ENCODE measurements at regions not wholly inside any gene's neighbourhood (a gene's known extent, or its start where the extent isn't known, plus 50 kb on each side); places are given as distances from the start of the nearest gene placed in this dataset.

DNA sequence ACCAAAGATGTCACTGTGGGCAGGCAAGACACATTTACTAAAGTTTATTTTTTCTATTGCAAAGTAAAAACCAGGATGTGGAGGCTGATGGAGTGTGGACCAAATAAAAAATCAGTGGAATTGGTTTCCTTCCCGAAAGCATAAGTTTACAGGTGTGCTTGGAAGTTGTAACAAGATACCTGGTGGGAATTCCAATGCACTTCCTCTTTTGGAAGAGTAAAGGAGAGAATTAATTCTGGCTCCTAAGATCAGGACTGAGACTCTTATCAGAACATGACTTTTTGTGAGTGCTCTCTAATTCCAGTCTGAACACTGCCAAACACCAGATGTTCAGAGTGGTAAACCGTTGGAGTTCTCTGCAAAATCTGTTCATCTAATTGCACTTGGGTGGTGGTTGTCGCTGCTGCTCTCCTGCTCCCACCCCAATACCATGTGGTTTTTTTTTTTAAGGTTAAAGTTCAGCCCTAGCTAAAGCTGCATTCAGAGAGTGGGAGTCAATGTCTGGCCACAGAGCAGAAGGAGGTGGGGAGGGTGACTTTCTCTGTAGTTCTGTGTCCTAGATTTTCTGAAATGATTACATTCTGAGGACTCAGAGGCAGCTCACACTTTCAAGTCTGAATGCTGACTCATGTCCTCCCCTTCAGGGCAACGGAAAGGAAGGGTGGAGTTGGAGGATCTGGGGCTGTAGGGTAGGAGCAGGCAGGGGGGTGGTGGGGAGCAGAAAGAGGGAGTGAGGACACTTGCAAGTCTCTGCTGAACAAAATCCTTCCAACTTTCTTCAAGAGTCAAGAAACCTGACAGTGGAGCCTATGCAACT, 275.8 kb upstream of the PRDM1 start:
- TF ChIP-seq SOX6 (IDR thresholded peaks at IDR 0.05) (no peak), SOX6 (CRISPR knock-in tag; IDR thresholded peaks at IDR 0.05) (no peak), CTCF (CRISPR knock-in tag; IDR thresholded peaks at IDR 0.05) (no peak), ZNF749 (CRISPR knock-in tag; IDR thresholded peaks at IDR 0.05; ENCODE audit: borderline replicate concordance) (no peak), CBX1 (IDR thresholded peaks at IDR 0.05; ENCODE audit: low read depth) (no peak), ZNF770 (CRISPR knock-in tag; IDR thresholded peaks at IDR 0.05) (no peak), PHB2 (IDR thresholded peaks at IDR 0.05; ENCODE audit: partially characterized antibody) (no peak), YY1 (IDR thresholded peaks at IDR 0.05; ENCODE audit: insufficient read depth, insufficient replicate concordance, low read depth, low read length) (no peak), KDM1A (CRISPR knock-in tag; IDR thresholded peaks at IDR 0.05) (no peak), POLR2AphosphoS5 (IDR thresholded peaks at IDR 0.05; ENCODE audit: low read depth, low read length) (no peak), POLR2A (IDR thresholded peaks at IDR 0.05; ENCODE audit: insufficient read depth in 1 of 2, low read depth in 2 of 2, low read length in 2 of 2) (no peak), ZC3H4 (CRISPR knock-in tag; IDR thresholded peaks at IDR 0.05; ENCODE audit: borderline replicate concordance) (no peak), NONO (IDR thresholded peaks at IDR 0.05) (no peak), NONO (CRISPR knock-in tag; conservative IDR thresholded peaks at IDR 0.05) (no peak), MAZ (IDR thresholded peaks at IDR 0.05; ENCODE audit: borderline replicate concordance, low read depth, low read length) (no peak), MAZ (CRISPR knock-in tag; IDR thresholded peaks at IDR 0.05; ENCODE audit: low read depth) (no peak)
